ENCODE measurements at regions not wholly inside any gene's neighbourhood (a gene's known extent, or its start where the extent isn't known, plus 50 kb on each side); places are given as distances from the start of the nearest gene placed in this dataset.

DNA sequence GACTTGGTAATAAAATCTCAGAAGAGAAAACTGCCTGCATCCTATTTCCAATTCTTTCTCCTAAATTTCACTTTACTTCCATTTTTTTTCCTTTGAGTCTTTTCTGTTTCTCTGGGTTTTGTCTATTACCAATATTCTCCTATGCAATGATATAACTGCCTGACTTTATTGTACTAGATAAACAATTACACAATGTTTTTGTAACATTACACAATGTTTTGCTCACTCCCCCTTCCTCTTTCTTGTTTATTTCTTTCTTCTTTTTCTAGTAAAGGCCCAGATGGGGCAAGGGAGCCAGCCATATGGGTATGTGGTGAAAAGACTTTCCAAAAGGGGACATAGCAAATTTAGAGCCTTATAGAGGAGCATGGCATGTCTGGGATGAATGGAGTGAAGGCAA, 278.7 kb upstream of the PHYHIPL start:
- TF ChIP-seq, protein P1, sequence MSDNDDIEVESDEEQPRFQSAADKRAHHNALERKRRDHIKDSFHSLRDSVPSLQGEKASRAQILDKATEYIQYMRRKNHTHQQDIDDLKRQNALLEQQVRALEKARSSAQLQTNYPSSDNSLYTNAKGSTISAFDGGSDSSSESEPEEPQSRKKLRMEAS (IDR thresholded peaks at IDR 0.05; ENCODE audit: insufficient read depth, insufficient read length): no peak
- TF ChIP-seq, protein P2, sequence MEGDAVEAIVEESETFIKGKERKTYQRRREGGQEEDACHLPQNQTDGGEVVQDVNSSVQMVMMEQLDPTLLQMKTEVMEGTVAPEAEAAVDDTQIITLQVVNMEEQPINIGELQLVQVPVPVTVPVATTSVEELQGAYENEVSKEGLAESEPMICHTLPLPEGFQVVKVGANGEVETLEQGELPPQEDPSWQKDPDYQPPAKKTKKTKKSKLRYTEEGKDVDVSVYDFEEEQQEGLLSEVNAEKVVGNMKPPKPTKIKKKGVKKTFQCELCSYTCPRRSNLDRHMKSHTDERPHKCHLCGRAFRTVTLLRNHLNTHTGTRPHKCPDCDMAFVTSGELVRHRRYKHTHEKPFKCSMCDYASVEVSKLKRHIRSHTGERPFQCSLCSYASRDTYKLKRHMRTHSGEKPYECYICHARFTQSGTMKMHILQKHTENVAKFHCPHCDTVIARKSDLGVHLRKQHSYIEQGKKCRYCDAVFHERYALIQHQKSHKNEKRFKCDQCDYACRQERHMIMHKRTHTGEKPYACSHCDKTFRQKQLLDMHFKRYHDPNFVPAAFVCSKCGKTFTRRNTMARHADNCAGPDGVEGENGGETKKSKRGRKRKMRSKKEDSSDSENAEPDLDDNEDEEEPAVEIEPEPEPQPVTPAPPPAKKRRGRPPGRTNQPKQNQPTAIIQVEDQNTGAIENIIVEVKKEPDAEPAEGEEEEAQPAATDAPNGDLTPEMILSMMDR (IDR thresholded peaks at IDR 0.05; ENCODE audit: extremely low read depth in 1 of 2, insufficient read depth in 1 of 2, low read depth in 1 of 2, low read length in 2 of 2): no peak

All from endothelial cell of umbilical vein (primary cell).